ENCODE measurements at regions not wholly inside any gene's neighbourhood (a gene's known extent, or its start where the extent isn't known, plus 50 kb on each side); places are given as distances from the start of the nearest gene placed in this dataset.

- DNase-seq = no peak
Measured at GRCh38 chr11:11038782-11039181, 180.9 kb upstream of the ZBED5 start.

- no peak for DNase-seq
Measured at GRCh38 chr11:11038352-11038751, 180.5 kb upstream of the ZBED5 start.

- no peak for DNase-seq
Measured at GRCh38 chr11:11036848-11037732, 179.2 kb upstream of the ZBED5 start.

GRCh38 chr11:11036185-11036847 is 178.5 kb upstream of the ZBED5 start:
- DNase-seq = no peak

- DNase-seq = no peak
Measured at GRCh38 chr11:11035331-11035730, 177.5 kb upstream of the ZBED5 start.

- no peak for DNase-seq
Measured at GRCh38 chr11:11034476-11034875, 176.6 kb upstream of the ZBED5 start.

GRCh38 chr11:11032066-11032465 is 174.2 kb upstream of the ZBED5 start:
- no peak for DNase-seq

GRCh38 chr11:11029027-11029426 is 171.2 kb upstream of the ZBED5 start:
- DNase-seq = no peak

- DNase-seq = peak; percentile 82
Measured at GRCh38 chr11:11028017-11028692, 170.3 kb upstream of the ZBED5 start.

GRCh38 chr11:11027288-11027687 is 169.4 kb upstream of the ZBED5 start:
- no peak for DNase-seq

GRCh38 chr11:11025087-11025486 is 167.2 kb upstream of the ZBED5 start:
- DNase-seq = no peak

GRCh38 chr11:11022125-11022730 is 164.4 kb upstream of the ZBED5 start:
- no peak for DNase-seq

- no peak for DNase-seq
Measured at GRCh38 chr11:11021563-11021962, 163.7 kb upstream of the ZBED5 start.

- DNase-seq = no peak
Measured at GRCh38 chr11:11020747-11021149, 162.9 kb upstream of the ZBED5 start.

GRCh38 chr11:11020219-11020726 is 162.4 kb upstream of the ZBED5 start:
- DNase-seq = no peak

GRCh38 chr11:11016943-11017342 is 159.1 kb upstream of the ZBED5 start:
- no peak for DNase-seq

- no peak for DNase-seq
Measured at GRCh38 chr11:11016068-11016467, 158.2 kb upstream of the ZBED5 start.

GRCh38 chr11:11011617-11012016 is 153.8 kb upstream of the ZBED5 start:
- DNase-seq = no peak

GRCh38 chr11:11010624-11011127 is 152.8 kb upstream of the ZBED5 start:
- DNase-seq = peak; percentile 84

GRCh38 chr11:11009179-11009578 is 151.3 kb upstream of the ZBED5 start:
- DNase-seq = no peak

GRCh38 chr11:11004069-11004468 is 146.2 kb upstream of the ZBED5 start:
- no peak for DNase-seq

GRCh38 chr11:11003226-11003625 is 145.4 kb upstream of the ZBED5 start:
- DNase-seq = no peak
